Right ventricle myocardium superior (tissue), 1 donor: ENCODE measurements at regions not wholly inside any gene's neighbourhood (a gene's known extent, or its start where the extent isn't known, plus 50 kb on each side); places are given as distances from the start of the nearest gene placed in this dataset.
"Not testable (repeated sequence)": the region's sequence is repeated elsewhere in the genome, so short reads cannot be mapped to it uniquely, and the experiment has no call there.

ENCODE experiments used
- ATAC-seq: fragments of 200-7000 bp; cut with Tn5 transposase; one replicate; pipeline ENCODE4 v1.9.1; 2020; ENCODE audit warnings: mild to moderate bottlenecking; ENCODE audit not compliant: poor library complexity
- DNase-seq: peaks from one replicate; pipeline ENCODE4 v3.0.0-alpha.2; 2020
- intact Hi-C: fragments of 100-400 bp; cut with DNase I; formaldehyde crosslinking; loops from one replicate; pipeline ENCODE4 v1.11.2; 2022
- donor health status: DM: no; HTN: yes; CAD: no; lungs with severe emphysema.

DNA sequence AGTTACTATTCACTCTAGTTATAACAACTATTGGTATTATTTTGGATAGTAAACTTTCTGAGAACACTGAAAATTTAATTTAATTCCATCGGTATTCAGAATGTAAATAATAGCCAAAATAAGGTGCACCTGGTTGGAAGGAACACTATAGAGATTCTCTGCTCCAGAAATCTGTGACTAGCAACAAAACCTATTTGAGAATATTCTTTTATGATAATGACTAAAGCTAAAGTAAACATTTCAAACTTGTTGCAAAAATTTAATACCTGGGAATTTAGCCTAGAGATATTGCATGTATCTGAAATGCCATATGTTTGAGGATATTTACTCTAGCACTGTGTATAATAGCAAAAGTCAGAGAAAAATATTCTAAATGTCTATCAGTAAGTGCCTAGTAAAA is 144.1 kb downstream of the PLK2 start:
- ATAC-seq, result no peak
- intact Hi-C loops, result no loop called here
- no peak for DNase-seq

DNA sequence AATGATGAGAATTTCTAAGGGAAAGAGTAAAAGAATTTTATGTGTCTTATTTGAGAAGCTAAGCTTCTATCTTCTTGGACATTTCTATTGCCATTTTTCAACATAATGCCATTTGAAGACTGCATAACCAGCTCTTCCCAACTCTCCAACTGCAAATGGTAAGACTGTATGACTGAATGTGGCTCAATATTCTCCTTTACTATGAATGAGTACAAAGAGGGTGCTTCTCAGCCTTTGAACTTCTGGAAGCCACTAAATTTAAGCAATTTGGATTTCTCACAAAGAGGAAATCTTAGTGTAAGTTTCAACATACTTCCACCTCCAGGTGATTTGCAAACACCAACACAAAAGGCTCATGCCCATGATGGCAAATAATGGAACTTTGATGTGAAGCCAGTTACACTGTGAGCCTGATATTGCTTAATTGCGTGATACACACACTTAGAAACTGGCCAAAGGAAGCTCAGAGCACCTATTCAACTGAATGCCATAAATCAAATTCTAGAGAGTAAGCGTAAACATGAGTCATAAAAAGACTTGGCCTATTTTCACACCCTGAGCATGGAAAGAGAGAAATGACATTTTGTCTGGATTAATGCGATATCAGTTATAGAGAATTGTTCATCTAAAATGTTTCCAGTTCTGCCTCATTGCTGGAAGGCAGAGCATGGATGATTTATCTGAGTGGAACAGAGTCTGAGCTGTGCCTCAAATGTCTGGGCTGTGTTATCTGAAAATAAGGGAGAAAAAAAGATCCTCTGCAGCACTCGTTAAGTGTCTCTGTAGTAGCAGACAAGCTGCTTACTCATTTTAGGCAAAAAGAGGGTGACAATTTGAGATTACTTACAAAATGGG is 145.3 kb downstream of the PLK2 start:
- no peak for ATAC-seq
- intact Hi-C loops, result no loop called here

DNA sequence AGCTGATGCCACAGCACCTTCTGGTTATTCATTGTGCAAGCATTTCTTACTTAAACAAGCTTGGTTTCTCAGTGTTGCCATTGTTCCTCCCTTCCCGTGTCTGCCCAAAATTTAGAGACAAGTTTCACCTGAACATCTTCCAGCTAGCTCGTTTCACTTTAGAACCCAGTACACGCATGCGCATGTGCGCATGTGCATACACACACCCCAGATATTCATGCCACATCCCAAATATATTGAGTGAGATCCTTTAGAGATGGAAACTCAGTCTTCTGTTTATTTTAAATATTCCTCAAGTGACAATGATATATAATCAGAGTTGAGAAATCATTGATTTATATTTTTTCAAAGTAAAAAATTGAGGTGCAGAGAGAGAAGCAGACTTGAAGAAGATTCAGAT is 147.6 kb downstream of the PLK2 start:
- DNase-seq (no peak), ATAC-seq (no peak)
- intact Hi-C loops, result no loop called here

More for the DNA sequence above, 145.3 kb downstream of the PLK2 start:
- no peak for DNase-seq

DNA sequence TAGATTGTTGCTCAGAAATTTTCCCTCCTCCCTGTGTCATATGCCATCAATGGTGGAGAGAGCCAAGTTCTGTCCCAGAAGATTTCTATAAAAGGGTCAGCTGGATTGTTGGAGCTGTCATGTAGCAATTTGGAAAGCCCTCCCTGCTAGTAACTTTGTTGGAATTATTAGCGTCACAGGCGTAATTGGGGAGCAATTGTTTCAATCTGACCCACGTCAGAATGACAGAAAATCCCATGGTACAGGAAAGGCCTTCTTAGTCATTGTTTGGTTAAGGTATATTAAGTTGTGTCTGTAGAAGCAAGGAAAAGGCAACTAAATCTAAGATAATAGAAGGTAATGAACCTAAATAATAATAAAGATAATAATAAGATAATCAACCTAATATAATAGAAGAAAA is 148.4 kb downstream of the PLK2 start:
- no peak for DNase-seq
- intact Hi-C loops, result no loop called here
- ATAC-seq, result no peak

DNA sequence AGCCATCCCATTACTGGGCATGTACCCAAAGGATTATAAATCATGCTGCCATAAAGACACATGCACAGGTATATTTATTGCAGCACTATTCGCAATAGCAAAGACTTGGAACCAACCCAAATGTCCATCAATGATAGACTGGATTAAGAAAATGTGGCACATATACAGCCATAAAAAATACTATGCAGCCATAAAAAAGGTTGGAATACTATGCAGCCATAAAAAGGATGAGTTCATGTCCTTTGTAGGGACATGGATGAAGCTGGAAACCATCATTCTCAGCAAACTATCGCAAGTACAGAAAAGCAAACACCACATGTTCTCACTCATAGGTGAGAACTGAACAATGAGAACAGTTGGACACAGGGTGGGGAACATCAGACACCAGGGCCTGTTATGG is 151.5 kb downstream of the PLK2 start:
- DNase-seq, ATAC-seq, intact Hi-C loops: not testable (repeated sequence)

DNA sequence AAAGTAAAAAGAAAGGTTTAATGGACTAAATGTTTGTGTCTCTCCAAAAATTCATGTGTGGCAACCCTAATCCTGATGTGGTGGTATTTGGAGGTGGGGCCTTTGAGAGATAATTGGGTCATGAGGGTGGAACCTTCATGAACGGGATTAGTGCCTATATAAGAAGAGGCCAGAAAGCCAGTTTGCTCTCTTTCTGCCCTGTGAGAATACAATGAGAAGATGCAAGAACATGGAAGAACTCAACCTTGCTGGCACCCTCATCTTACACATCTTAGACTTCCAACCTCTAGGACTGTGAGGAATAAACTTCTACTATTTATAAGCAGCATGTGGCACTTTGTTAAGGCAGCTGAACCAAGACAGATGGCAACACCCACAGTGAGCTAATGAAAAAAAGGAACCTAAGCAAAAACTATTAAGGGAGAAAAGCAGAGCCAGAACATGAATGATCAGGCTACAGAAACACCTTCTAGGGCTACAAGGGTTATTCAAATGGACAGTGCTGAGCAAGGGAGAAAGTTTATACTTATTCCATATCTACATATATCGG is 159.5 kb downstream of the PLK2 start:
- ATAC-seq, result no peak
- no peak for DNase-seq
- intact Hi-C loops, result no loop called here

DNA sequence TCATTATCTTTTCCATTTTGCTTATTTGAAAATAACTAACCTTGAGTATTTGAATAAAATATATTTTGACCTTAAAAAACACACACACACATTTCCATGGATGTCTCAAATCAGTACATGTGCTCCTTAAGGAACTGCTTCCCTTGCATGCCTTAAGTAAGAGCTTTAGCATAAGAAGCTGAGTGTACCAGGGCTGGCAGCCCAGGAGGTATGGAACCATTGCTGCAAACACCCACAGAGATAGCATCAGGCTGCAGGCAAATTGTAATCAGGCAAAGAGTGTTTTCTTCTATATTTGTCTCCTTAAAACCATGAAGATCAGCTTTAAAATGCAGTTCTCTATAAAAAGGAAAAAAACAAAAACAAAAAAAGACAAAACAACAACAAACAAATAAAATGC is 160.6 kb downstream of the PLK2 start:
- no peak for ATAC-seq
- no peak for DNase-seq
- intact Hi-C loops, result no loop called here

DNA sequence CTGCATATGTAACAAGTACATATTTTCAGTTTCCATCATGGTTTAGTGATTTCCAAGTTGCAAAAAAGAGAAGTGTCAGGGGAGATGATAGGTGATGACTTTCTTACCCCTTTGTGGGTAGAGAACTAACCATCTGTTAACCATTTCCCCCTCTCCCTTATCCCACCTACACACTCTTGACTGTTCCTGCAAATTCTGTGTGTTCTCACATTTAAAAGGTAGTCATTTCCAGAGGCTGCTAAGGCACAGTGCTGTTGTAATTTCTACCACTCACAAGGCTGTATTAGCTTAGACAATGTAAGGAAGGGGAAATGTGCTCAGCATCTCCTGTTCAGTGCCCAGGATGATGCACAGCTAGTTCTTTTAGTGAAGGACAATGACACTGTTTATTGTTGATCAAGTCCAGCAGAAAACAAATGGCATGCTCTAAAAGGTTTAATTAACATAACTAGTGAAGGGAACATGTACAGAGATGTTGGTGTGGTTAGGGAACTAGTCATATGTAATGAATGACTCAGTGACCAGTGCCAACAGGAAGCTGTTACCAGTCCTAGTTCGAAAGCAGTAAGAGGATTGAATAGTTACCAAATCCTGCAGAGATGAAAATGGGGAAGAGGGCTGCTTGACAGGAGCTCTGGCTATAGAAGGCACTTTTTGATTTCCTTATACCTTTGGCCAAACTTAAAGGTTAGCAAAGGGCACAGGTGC is 165.1 kb downstream of the PLK2 start:
- DNase-seq (no peak), ATAC-seq (no peak)
- intact Hi-C loops, result no loop called here

DNA sequence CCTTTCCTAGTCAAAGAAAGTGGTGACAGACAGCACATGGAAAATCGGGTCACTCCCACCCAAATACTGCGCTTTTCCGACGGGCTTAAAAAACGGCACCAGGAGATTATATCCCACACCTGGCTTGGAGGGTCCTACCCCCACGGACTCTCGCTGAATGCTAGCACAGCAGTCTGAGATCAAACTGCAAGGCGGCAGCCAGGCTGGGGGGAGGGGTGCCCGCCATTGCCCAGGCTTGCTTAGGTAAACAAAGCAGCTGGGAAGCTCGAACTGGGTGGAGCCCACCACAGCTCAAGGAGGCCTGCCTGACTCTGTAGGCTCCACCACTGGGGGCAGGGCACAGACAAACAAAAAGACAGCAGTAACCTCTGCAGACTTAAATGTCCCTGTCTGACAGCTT is 171.6 kb downstream of the PLK2 start:
- DNase-seq, intact Hi-C loops, ATAC-seq: not testable (repeated sequence)

DNA sequence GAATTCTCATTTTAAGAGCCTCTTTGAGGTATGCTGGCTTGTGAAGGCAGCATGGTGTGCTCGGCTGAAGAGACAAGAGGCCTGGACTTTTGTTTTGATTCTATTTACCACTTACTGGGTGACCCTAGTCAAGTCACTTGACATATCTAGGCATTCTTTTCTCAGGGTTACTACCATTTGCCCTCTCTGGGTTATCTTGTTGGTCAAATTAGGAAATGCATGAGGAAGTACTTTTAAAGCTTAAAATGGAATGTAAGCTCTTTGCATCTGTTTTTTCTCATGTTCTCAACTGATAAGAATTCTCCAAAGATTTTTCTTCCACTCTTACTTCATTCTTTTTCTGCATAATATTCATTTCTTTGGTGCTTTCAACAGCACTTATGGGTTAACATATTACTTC is 173.1 kb downstream of the PLK2 start:
- ATAC-seq (no peak), DNase-seq (no peak)
- intact Hi-C loops, result no loop called here

DNA sequence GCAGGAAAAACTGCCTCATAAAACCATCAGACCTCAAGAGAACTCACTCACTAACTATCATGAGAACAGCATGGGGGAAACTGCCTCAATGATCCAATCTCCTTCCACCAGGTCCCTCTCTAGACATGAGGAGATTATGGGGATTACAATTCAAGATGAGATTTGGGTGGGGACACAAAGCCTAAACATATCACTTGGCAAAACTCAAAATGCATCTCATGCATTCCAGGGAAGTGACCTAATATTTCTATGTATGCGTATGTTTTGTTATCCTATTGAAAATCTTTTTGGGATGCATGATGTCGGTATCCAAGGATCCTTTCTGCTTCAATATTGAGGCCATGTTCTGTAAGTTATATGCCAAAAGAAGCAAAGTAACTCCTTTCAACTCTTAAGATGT is 174.0 kb downstream of the PLK2 start:
- no peak for DNase-seq
- ATAC-seq, result no peak
- intact Hi-C loops, result no loop called here

DNA sequence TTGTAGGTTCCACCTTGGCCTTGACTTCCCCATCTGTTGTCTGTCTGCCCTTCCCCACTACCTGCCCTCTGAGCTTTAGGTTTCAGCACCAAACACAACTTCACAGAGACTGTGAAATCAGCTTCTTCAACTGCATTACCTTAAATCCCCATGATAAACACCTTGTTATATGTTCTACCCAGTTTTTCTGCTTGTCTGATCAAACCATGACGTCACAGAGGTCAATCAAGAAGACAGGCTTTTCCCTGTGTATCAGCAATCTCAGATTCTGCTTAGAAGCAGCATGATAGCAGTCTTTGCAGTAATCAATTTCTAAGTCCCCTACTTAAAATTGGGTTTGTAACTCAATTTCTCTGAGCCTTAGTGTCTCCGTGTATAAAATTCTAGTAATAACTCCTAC is 175.0 kb downstream of the PLK2 start:
- no peak for DNase-seq
- intact Hi-C loops, result no loop called here
- no peak for ATAC-seq

DNA sequence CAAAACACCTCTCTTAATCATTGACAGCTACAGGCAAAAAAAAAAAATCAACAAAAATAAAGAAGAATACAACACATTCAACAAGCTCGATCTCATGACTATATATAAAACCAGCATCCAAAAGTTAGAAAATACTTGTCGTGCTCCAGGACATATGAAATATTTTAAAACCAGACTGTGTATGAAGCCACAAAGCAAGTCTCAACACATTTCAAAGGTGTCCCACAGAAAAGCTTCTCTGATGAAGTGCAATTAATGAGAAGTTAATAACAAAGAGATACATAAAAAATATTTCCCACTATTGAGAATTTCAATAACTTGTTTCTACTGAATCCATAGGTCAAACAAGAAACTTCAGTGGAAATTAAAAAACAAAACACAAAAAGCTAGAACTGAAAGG is 178.7 kb downstream of the PLK2 start:
- ATAC-seq (no peak), DNase-seq (no peak)
- intact Hi-C loops, result no loop called here

DNA sequence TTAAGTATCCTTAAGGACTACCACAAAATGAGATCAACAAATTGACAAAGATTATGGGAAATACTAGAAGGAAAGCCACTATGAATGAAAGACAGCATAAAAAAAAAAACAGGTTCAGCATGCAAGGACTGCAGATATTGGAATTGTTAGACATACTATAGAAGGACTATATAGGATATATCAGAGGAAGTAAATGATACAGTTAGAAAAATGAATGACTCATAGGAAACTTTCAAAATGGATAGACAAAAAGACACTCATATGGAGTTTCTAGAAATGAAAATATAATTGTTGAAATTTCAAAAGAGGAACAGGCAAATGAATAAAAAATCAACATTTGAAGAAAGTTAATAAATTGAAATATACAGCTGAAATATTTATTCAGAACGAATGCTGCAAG is 180.6 kb downstream of the PLK2 start:
- intact Hi-C loops, result loop anchor here (10.0 kb wide), 1 partner anchor 176 kb away; no protein-coding TSS in a partner anchor
- no peak for ATAC-seq

DNA sequence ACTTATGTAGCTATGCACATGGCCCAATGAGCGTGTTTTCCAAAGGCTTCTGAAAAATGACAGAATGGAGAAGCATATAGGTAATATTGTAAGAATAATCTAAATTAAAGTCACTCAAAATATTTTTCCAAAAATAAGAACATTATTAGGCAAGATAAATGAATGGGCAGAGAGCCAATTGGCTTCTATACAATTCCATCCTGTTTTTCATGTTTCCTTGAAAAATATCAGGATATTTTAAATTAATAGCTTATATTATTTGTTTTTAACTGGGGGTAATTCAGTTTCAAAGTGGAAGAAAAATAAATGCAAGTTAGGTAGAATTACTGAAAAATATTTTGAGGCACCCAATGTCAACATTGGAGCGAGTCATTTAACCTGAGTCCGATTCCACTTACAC is 183.5 kb downstream of the PLK2 start:
- intact Hi-C loops, result loop anchor here (10.0 kb wide), 1 partner anchor 178 kb away; no protein-coding TSS in a partner anchor
- DNase-seq (no peak), ATAC-seq (no peak)

More for the DNA sequence above, 180.6 kb downstream of the PLK2 start:
- no peak for DNase-seq

DNA sequence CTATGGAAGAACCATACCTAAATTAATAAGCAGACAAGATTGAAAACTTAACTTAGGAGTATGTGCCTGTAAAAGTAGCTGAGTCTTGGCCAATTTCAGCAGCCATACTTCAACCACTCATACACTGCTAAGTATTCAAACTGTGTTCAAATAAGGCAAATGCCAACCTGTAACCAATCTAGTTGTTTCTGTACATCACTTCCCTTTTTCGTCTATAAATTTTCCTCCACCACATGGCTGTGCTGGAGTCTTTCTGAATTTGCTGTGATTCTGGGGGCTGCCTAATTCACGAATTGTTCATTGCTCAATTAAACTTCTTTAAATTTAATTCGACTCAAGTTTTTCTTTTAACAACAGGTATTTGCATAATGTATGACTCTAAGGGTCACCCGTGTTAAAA is 184.4 kb downstream of the PLK2 start:
- intact Hi-C loops, result loop anchor here (10.0 kb wide), 1 partner anchor 179 kb away; no protein-coding TSS in a partner anchor
- ATAC-seq, result no peak
- no peak for DNase-seq

DNA sequence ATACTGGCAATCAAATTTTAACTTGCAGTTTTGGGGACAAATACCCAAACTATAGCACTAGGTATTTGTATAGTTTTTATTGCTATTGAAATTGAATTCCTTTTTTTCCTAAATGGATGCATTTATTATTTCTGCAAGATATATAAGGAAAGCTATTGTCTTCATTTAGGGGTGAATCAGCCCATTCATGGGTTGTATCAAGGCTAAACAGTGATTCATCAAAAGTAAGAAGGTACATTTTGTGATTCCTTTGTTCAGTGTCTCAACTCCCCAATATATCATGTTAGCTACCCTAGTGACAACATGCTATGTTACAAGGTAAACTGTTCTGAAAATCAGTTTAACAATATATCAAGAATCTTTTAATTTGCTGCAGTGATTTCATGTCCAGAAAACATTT is 185.7 kb downstream of the PLK2 start:
- DNase-seq (no peak), ATAC-seq (no peak)
- intact Hi-C loops, result loop anchor here (10.0 kb wide), 1 partner anchor 181 kb away; no protein-coding TSS in a partner anchor

DNA sequence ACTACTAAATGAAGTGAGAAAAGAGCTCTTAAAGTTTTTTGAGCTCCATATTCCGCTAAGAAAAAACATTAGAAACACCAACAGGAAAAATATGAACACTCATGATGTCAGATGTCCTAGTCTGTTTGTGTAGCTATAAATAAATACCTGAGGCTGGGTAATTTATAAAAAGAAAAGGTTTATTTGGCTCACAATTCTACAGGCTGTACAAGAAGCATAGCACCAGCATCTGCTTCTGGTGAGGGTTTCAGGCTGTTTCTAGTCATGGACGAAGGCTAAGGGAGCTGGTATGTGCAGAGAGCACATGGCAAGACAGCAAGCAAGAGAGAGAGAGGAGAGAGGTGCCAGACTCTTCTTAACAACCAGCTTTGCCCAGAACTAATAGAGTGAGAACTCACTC is 186.2 kb downstream of the PLK2 start:
- intact Hi-C loops, result loop anchor here (10.0 kb wide), 1 partner anchor 181 kb away; no protein-coding TSS in a partner anchor
- DNase-seq (no peak), ATAC-seq (no peak)

DNA sequence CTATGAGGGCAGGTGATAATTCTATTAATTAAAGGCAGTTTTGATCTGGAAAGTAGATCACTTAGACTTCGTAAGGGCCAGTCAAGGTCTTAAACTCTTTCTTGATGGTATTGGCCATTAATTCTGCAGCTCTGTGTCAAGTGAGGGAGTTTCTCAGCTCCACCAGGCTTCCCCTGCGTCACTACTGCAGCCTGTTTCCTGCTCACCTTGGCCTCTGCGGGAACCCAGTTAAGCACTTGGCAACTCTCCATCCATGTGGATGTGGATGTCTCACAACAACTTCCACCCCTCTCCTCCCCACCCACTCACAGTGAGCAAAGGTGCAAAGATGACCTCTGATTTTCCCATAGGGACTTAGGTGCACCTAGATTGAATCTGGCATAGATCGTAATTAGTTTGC is 191.6 kb downstream of the PLK2 start:
- ATAC-seq, result no peak
- DNase-seq, result no peak
- intact Hi-C loops, result no loop called here

DNA sequence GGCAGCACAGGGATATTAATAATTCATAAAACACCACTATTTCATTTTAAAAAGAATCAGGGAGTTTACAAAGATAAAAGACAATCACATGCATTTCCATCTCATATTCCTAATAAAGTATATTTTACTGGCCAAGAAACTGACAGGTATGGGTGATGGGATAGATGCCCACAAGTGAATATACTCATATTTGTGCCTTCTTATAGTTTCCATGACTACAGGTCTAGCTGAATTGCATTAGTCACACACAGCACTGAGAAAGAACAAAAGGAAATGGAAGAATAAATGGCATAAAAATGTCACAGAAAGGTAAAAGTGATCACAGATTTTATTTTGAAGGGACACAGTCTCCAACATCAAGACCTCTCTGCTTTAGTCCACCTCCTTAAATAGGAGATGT is 193.5 kb downstream of the PLK2 start:
- intact Hi-C loops, result no loop called here
- ATAC-seq, result no peak
- DNase-seq, result no peak
